Activated naive CD8-positive, alpha-beta T cell treated with anti-CD3 and anti-CD28 coated beads for 36 hours (primary cell): ENCODE measurements at regions not wholly inside any gene's neighbourhood (a gene's known extent, or its start where the extent isn't known, plus 50 kb on each side); places are given as distances from the start of the nearest gene placed in this dataset.

Source experiments
- DNase-seq: peaks from one replicate; pipeline ENCODE4 v3.0.0; 2021
- H3K27ac Mint-ChIP-seq: one replicate; pipeline ENCODE4 v1.8.0; 2022; ENCODE audit warnings: mild to moderate bottlenecking, moderate library complexity, mixed read lengths
- H3K27me3 Mint-ChIP-seq: one replicate; pipeline ENCODE4 v1.8.0; 2022; ENCODE audit warnings: mild to moderate bottlenecking, mixed read lengths
- H3K36me3 Mint-ChIP-seq: one replicate; pipeline ENCODE4 v1.8.0; 2021; ENCODE audit warnings: mild to moderate bottlenecking, mixed read lengths
- H3K4me1 Mint-ChIP-seq: one replicate; pipeline ENCODE4 v1.8.0; 2021; ENCODE audit warnings: mixed read lengths
- H3K4me3 Mint-ChIP-seq: one replicate; pipeline ENCODE4 v1.8.0; 2022; ENCODE audit warnings: mild to moderate bottlenecking, moderate library complexity, mixed read lengths
- H3K9me3 Mint-ChIP-seq: one replicate; pipeline ENCODE4 v1.8.0; 2022; ENCODE audit warnings: mixed read lengths

GRCh38 chr4:126344472-126344871 lies 1029.7 kb downstream of the FAT4 start:
- no peaks in the 10 kb centered on the region for H3K27me3 Mint-ChIP-seq
- no peaks in the 10 kb centered on the region for H3K9me3 Mint-ChIP-seq
- no peak overlapping the region for H3K4me3 Mint-ChIP-seq
- no peak overlapping the region for H3K27ac Mint-ChIP-seq
- no peaks in the 10 kb centered on the region for H3K36me3 Mint-ChIP-seq
- no peaks in the 10 kb centered on the region for H3K4me1 Mint-ChIP-seq
- DNase-seq: no peak

GRCh38 chr4:126346654-126347053 lies 1031.9 kb downstream of the FAT4 start:
- Mint-ChIP-seq H3K4me1 (no peaks in the 10 kb centered on the region), H3K27ac (no peak overlapping the region), H3K27me3 (no peaks in the 10 kb centered on the region), H3K4me3 (no peak overlapping the region), H3K36me3 (no peaks in the 10 kb centered on the region), H3K9me3 (peaks cover 1% of the 10 kb centered on the region)
- no peak for DNase-seq

- Mint-ChIP-seq H3K9me3 (peaks cover 5% of the 10 kb centered on the region), H3K4me3 (no peak overlapping the region), H3K27ac (no peak overlapping the region), H3K36me3 (no peaks in the 10 kb centered on the region), H3K4me1 (no peaks in the 10 kb centered on the region), H3K27me3 (no peaks in the 10 kb centered on the region)
- DNase-seq: no peak
Measured at GRCh38 chr4:126354784-126355183, 1040.0 kb downstream of the FAT4 start.

GRCh38 chr4:126358041-126358440 lies 1043.3 kb downstream of the FAT4 start:
- H3K27ac Mint-ChIP-seq: no peak overlapping the region
- no peaks in the 10 kb centered on the region for H3K4me1 Mint-ChIP-seq
- H3K36me3 Mint-ChIP-seq: no peaks in the 10 kb centered on the region
- DNase-seq: no peak
- H3K9me3 Mint-ChIP-seq: peaks cover 4% of the 10 kb centered on the region
- H3K27me3 Mint-ChIP-seq: no peaks in the 10 kb centered on the region
- H3K4me3 Mint-ChIP-seq: no peak overlapping the region

GRCh38 chr4:126361287-126361686 lies 1046.5 kb downstream of the FAT4 start:
- Mint-ChIP-seq H3K9me3 (peaks cover 1% of the 10 kb centered on the region), H3K4me1 (no peaks in the 10 kb centered on the region)

GRCh38 chr4:126364311-126364911 lies 1049.7 kb downstream of the FAT4 start:
- H3K4me3 Mint-ChIP-seq: no peak overlapping the region
- H3K9me3 Mint-ChIP-seq: peaks cover 1% of the 10 kb centered on the region
- no peak for DNase-seq
- H3K36me3 Mint-ChIP-seq: no peaks in the 10 kb centered on the region
- no peak overlapping the region for H3K27ac Mint-ChIP-seq
- no peaks in the 10 kb centered on the region for H3K27me3 Mint-ChIP-seq
- no peaks in the 10 kb centered on the region for H3K4me1 Mint-ChIP-seq

More at GRCh38 chr4:126361287-126361686, 1046.5 kb downstream of the FAT4 start:
- H3K27ac Mint-ChIP-seq: no peak overlapping the region
- DNase-seq: no peak
- no peaks in the 10 kb centered on the region for H3K27me3 Mint-ChIP-seq
- no peak overlapping the region for H3K4me3 Mint-ChIP-seq
- H3K36me3 Mint-ChIP-seq: no peaks in the 10 kb centered on the region

- peaks cover 1% of the 10 kb centered on the region for H3K9me3 Mint-ChIP-seq
- no peak for DNase-seq
- H3K4me1 Mint-ChIP-seq: no peaks in the 10 kb centered on the region
- H3K4me3 Mint-ChIP-seq: no peak overlapping the region
- H3K27ac Mint-ChIP-seq: no peak overlapping the region
- H3K36me3 Mint-ChIP-seq: no peaks in the 10 kb centered on the region
- H3K27me3 Mint-ChIP-seq: no peaks in the 10 kb centered on the region
Measured at GRCh38 chr4:126369076-126369475, 1054.3 kb downstream of the FAT4 start.

- no peak for DNase-seq
- no peak overlapping the region for H3K27ac Mint-ChIP-seq
- no peaks in the 10 kb centered on the region for H3K27me3 Mint-ChIP-seq
- H3K4me3 Mint-ChIP-seq: no peak overlapping the region
- no peaks in the 10 kb centered on the region for H3K4me1 Mint-ChIP-seq
- H3K9me3 Mint-ChIP-seq: no peaks in the 10 kb centered on the region
- H3K36me3 Mint-ChIP-seq: no peaks in the 10 kb centered on the region
Measured at GRCh38 chr4:126372634-126373033, 1057.9 kb downstream of the FAT4 start.

GRCh38 chr4:126375462-126376054 lies 1060.8 kb downstream of the FAT4 start:
- DNase-seq: no peak
- Mint-ChIP-seq H3K36me3 (no peaks in the 10 kb centered on the region), H3K27me3 (no peaks in the 10 kb centered on the region), H3K4me3 (no peak overlapping the region), H3K4me1 (no peaks in the 10 kb centered on the region), H3K9me3 (peaks cover 3% of the 10 kb centered on the region), H3K27ac (no peak overlapping the region)

GRCh38 chr4:126385954-126386353 lies 1071.2 kb downstream of the FAT4 start:
- H3K36me3 Mint-ChIP-seq: no peaks in the 10 kb centered on the region
- H3K4me3 Mint-ChIP-seq: no peak overlapping the region
- H3K9me3 Mint-ChIP-seq: peaks cover 3% of the 10 kb centered on the region
- no peak for DNase-seq
- H3K27ac Mint-ChIP-seq: no peak overlapping the region
- H3K27me3 Mint-ChIP-seq: no peaks in the 10 kb centered on the region
- H3K4me1 Mint-ChIP-seq: no peaks in the 10 kb centered on the region

GRCh38 chr4:126386512-126386911 lies 1071.8 kb downstream of the FAT4 start:
- DNase-seq: no peak
- Mint-ChIP-seq H3K9me3 (peaks cover 3% of the 10 kb centered on the region), H3K36me3 (no peaks in the 10 kb centered on the region), H3K27ac (no peak overlapping the region), H3K4me1 (no peaks in the 10 kb centered on the region), H3K4me3 (no peak overlapping the region), H3K27me3 (no peaks in the 10 kb centered on the region)

GRCh38 chr4:126395664-126396063 lies 1080.9 kb downstream of the FAT4 start:
- no peak overlapping the region for H3K27ac Mint-ChIP-seq
- no peaks in the 10 kb centered on the region for H3K27me3 Mint-ChIP-seq
- DNase-seq: no peak
- no peaks in the 10 kb centered on the region for H3K36me3 Mint-ChIP-seq
- H3K4me1 Mint-ChIP-seq: no peaks in the 10 kb centered on the region
- H3K9me3 Mint-ChIP-seq: peaks cover 4% of the 10 kb centered on the region
- no peak overlapping the region for H3K4me3 Mint-ChIP-seq

- no peaks in the 10 kb centered on the region for H3K4me1 Mint-ChIP-seq
Measured at GRCh38 chr4:126396121-126396520, 1081.4 kb downstream of the FAT4 start.

GRCh38 chr4:126396703-126397102 lies 1081.9 kb downstream of the FAT4 start:
- Mint-ChIP-seq H3K4me1 (no peaks in the 10 kb centered on the region), H3K27me3 (no peaks in the 10 kb centered on the region), H3K36me3 (no peaks in the 10 kb centered on the region), H3K9me3 (peaks cover 1% of the 10 kb centered on the region), H3K4me3 (no peak overlapping the region), H3K27ac (no peak overlapping the region)
- no peak for DNase-seq

More at GRCh38 chr4:126396121-126396520, 1081.4 kb downstream of the FAT4 start:
- Mint-ChIP-seq H3K27ac (no peak overlapping the region), H3K27me3 (no peaks in the 10 kb centered on the region), H3K4me3 (no peak overlapping the region), H3K9me3 (peaks cover 3% of the 10 kb centered on the region), H3K36me3 (no peaks in the 10 kb centered on the region)
- DNase-seq: no peak

- Mint-ChIP-seq H3K4me3 (no peak overlapping the region), H3K27ac (no peak overlapping the region), H3K9me3 (peaks cover 2% of the 10 kb centered on the region), H3K4me1 (no peaks in the 10 kb centered on the region), H3K36me3 (no peaks in the 10 kb centered on the region), H3K27me3 (no peaks in the 10 kb centered on the region)
- no peak for DNase-seq
Measured at GRCh38 chr4:126404549-126404948, 1089.8 kb downstream of the FAT4 start.

GRCh38 chr4:126405369-126405982 lies 1090.7 kb downstream of the FAT4 start:
- Mint-ChIP-seq H3K27ac (no peak overlapping the region), H3K9me3 (peaks cover 2% of the 10 kb centered on the region), H3K27me3 (no peaks in the 10 kb centered on the region), H3K4me1 (no peaks in the 10 kb centered on the region), H3K4me3 (no peak overlapping the region), H3K36me3 (no peaks in the 10 kb centered on the region)
- DNase-seq: no peak
